RPMI8226 (cell line): ENCODE measurements at regions not wholly inside any gene's neighbourhood (a gene's known extent, or its start where the extent isn't known, plus 50 kb on each side); places are given as distances from the start of the nearest gene placed in this dataset.
"Not testable (repeated sequence)": the region's sequence is repeated elsewhere in the genome, so short reads cannot be mapped to it uniquely, and the experiment has no call there.

Source experiments
- DNase-seq: peaks from one replicate; pipeline ENCODE4 v3.0.0-alpha.2; 2015

DNA sequence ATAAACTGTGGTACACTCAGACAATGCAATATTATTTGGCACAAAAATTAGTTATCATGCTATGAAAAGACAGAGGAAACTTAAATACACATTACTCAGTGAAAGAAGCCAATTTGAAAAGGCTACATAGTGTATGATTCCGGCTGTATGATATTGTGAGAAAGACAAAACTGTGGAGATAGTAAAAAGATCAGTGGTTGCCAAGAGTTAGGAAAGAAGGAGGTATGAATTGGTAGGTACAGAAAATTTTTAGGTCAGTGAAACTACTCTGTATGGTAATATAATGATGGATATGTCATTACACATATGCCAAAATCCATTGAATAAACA, 458.8 kb upstream of the CBLB start:
- no peak for DNase-seq

- no peak for DNase-seq
Measured at GRCh38 chr3:106328224-106328623, 459.4 kb upstream of the CBLB start.

- no peak for DNase-seq
Measured at GRCh38 chr3:106329521-106329920, 460.7 kb upstream of the CBLB start.

DNA sequence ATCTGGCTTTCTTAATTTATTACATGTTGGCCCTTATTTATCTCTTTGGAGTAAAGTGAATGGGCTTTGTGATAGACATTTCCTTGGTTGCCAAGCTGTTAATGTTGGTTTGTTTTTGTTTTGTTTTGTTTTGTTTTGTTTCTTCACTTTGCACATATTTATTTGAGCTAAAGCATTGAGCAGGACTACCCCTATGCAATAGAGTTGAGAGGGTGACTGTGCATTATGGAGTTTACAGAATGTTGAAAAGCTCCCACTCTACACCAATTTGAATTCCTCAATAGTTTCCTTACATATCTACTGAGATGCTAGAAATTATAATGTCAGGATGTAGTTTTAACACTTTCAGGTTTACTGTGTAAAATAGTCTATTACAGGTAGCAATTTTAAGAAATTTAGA, 462.8 kb upstream of the CBLB start:
- DNase-seq = no peak

- no peak for DNase-seq
Measured at GRCh38 chr3:106332129-106332528, 463.3 kb upstream of the CBLB start.

- no peak for DNase-seq
Measured at GRCh38 chr3:106332884-106333283, 464.1 kb upstream of the CBLB start.

- no peak for DNase-seq
Measured at GRCh38 chr3:106333911-106334618, 465.3 kb upstream of the CBLB start.

DNA sequence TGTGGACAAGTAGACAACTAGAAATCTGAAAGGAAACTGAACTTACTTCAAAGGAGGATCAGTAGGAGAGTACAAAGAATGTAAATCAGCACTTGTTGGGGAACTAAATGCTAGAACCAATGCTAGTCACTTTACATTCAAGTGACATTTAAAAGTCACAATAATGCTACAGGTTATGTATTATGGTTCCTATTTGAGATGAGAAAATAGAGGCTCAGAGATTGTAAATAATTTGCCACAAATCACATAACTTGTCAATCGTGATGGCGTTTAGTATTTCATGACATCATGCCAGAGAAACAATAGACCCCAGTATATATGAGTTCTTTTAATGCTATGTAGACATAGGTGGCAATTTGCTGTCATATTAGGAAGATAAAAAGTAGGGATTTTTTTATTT, 467.8 kb upstream of the CBLB start:
- DNase-seq = no peak

DNA sequence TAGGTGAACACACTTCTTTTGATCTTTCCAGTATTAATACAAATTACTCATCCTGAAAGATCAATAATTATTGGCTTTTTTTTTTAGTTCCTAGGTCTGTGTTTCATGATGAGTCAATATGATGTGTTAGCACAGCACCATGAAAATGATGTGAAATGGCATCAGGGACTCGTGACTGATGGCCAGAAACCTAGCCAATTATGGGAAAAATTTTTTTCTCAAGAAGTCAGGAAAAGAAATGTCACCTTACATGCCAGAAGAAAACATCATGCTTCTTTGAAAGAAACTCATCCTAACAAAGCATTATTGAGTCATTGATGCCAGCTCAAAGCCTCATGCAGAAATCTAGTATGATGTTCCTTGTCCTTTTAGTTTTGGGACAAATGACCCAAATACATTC, 468.3 kb upstream of the CBLB start:
- no peak for DNase-seq

GRCh38 chr3:106338582-106339214, 469.9 kb upstream of the CBLB start:
- DNase-seq = no peak

- DNase-seq = no peak
Measured at GRCh38 chr3:106339551-106339950, 470.7 kb upstream of the CBLB start.

GRCh38 chr3:106341087-106341486, 472.3 kb upstream of the CBLB start:
- peak; percentile 4 for DNase-seq

GRCh38 chr3:106341586-106342162, 472.9 kb upstream of the CBLB start:
- DNase-seq = no peak

- no peak for DNase-seq
Measured at GRCh38 chr3:106342386-106342785, 473.6 kb upstream of the CBLB start.

DNA sequence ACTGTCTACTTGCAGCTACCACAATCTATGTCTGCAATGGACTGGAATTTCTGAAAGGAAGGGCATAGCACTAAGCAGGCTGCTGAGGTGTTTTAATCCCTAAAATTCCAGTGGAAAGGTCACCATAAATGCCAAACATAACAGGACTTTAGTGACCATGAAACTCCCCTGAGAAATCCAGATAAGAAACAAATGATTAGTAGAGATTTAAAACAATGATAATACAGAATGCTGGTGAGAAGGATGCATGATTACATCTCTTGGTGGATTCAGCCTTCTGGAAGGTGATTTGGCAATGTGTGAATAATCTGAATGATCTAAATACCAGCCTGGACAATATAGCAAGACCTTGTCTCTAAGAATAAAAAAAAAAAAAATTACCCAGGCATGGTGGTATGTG, 475.0 kb upstream of the CBLB start:
- DNase-seq = no peak

- no peak for DNase-seq
Measured at GRCh38 chr3:106345353-106346027, 476.7 kb upstream of the CBLB start.

DNA sequence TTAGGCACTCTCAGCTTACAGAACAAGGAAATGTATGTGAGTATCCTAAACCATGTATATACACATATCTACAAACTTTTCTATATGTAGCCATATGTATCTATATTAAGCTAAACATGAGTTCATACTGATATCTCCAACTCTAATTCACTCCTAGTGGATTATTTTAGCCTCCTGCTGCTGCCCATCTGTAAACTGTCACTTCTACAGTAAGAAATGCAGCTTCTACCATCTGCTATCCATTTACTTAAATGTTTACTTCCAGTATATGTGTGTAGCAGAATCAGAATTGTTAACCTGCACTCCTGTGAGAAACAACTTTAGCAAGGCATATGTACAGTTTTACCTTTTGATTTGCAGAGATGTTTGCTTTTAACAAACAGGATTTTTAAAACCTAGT, 478.5 kb upstream of the CBLB start:
- no peak for DNase-seq

DNA sequence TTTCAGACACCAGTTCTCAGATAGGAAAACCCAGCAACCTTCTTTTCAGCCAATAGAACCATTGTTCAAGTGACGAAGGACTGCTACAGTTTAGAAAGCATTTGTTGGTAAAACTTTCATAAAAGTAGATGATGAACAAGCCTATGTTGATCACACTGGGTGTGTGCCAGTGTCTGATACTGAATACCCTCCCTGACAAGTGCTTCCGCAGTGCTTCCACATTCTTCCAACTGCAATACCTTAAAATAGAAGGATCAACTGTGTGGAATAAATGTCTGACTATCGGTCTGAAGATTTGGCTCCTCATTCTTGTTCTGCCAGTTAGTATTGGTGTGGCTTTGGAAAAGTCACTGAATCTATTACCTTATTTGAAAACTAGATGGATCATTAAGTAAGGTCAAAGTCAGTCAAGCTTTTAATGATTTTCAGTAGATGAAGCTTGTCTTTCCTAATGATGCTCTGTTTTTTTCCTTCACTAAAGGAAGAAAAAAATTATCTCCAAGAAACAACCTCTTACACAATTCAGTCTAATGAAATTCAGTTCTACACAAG, 479.4 kb upstream of the CBLB start:
- DNase-seq = no peak

- no peak for DNase-seq
Measured at GRCh38 chr3:106349191-106349881, 480.5 kb upstream of the CBLB start.

GRCh38 chr3:106355873-106356272, 487.1 kb upstream of the CBLB start:
- no peak for DNase-seq

DNA sequence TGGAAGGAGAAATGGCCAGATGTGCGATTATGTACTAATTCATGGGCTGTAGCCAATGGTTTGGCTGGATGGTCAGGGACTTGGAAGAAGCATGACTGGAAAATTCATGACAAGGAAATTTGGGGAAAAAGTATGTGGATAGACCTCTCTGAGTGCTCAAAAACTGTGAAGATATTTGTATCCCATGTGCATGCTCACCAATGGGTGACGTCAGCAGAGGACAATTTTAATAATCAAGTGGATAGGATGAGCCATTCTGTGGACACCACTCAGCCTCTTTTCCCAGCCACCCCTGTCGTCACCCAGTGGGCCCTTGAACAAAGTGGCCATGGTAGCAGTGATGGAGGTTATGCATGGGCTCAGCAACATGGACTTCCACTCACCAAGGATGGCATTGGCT, 490.9 kb upstream of the CBLB start:
- DNase-seq = no peak

DNA sequence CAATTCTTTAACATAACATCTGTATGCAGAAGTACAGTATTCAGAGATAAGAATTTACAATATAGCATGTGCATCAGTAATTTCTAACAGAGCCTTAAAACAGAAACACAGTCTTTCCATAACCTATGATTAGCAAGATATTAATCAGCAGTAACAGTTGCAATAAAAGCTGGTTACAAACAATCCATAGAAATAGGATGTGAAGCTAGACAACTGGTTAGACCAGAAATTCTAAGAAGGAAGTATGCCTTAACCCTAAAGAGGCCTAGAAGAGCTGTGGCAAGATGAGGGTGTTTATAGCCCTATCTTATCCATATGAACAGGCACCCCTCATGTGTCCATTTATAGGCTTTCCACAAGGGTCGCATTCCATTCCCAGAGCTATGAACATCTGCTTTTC, 492.1 kb upstream of the CBLB start:
- not testable (repeated sequence) for DNase-seq

DNA sequence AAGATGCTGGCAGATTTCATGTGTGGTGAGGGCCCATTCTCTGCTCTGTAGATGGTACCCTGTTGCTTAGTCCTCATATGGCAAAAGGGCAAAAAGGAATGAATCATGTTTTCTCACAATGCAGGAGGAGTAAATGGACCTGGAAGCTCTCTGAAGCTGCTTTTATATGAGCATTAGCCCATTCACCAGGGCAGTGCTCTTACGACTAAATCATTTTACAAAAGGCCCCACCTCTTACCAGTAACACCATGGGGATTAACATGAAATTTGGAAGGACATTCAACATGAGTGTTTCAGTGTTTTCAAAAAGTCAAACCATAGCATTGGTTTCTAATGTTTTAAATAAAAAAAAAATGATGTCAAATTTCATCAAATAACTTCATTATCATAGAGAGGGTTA, 495.7 kb upstream of the CBLB start:
- no peak for DNase-seq
